Neural progenitor cell (in vitro differentiated cells): ENCODE measurements at regions not wholly inside any gene's neighbourhood (a gene's known extent, or its start where the extent isn't known, plus 50 kb on each side); places are given as distances from the start of the nearest gene placed in this dataset.
"Not testable (repeated sequence)": the region's sequence is repeated elsewhere in the genome, so short reads cannot be mapped to it uniquely, and the experiment has no call there.

ENCODE experiments used
- DNase-seq: peaks from one replicate; pipeline ENCODE4 v3.0.0-alpha.2; 2016; ENCODE audit warnings: low spot score
- H2AFZ ChIP-seq: fragments of 200-600 bp; sonication (generic); replicated peaks from 2 replicates; pipeline ENCODE4 v1.6.1; 2016; ENCODE audit warnings: antibody characterized with exemption
- H3F3A ChIP-seq: fragments of 200-600 bp; sonication (generic); 2 replicates; pipeline ENCODE4 v1.6.1; 2016; ENCODE audit warnings: antibody characterized with exemption, low read depth
- H3K27ac ChIP-seq: fragments of 200-600 bp; sonication (generic); 2 replicates; pipeline ENCODE4 v1.5.1; 2016; ENCODE audit warnings: mild to moderate bottlenecking
- H3K27me3 ChIP-seq: fragments of 200-600 bp; sonication (generic); 2 replicates; pipeline ENCODE4 v1.6.1; 2016; ENCODE audit warnings: mild to moderate bottlenecking, moderate library complexity
- H3K36me3 ChIP-seq: fragments of 200-600 bp; sonication (generic); 2 replicates; pipeline ENCODE4 v1.5.1; 2016
- H3K4me1 ChIP-seq: fragments of 200-600 bp; sonication (generic); 2 replicates; pipeline ENCODE4 v1.6.1; 2016; ENCODE audit warnings: mixed run types
- H3K4me2 ChIP-seq: fragments of 200-600 bp; sonication (generic); 2 replicates; pipeline ENCODE4 v1.6.1; 2016
- H3K4me3 ChIP-seq: fragments of 200-600 bp; sonication (generic); 2 replicates; pipeline ENCODE4 v1.5.1; 2016
- H3K79me2 ChIP-seq: fragments of 200-600 bp; sonication (generic); 2 replicates; pipeline ENCODE4 v1.6.1; 2016; ENCODE audit warnings: low read depth
- H3K9ac ChIP-seq: fragments of 200-600 bp; sonication (generic); 2 replicates; pipeline ENCODE4 v1.6.1; 2016
- H3K9me3 ChIP-seq: fragments of 200-600 bp; sonication (generic); 2 replicates; pipeline ENCODE4 v1.5.1; 2016; ENCODE audit warnings: low read depth
- H4K20me1 ChIP-seq: fragments of 200-600 bp; sonication (generic); 2 replicates; pipeline ENCODE4 v1.6.1; 2016; ENCODE audit warnings: low read depth
- H3K27ac Mint-ChIP-seq: 3 replicates; pipeline ENCODE4 v1.8.0; 2021; ENCODE audit warnings: mixed read lengths
- H3K27me3 Mint-ChIP-seq: 2 replicates; pipeline ENCODE4 v1.8.0; 2022; ENCODE audit warnings: low read depth, mild to moderate bottlenecking, inconsistent platforms, moderate library complexity, mixed read lengths; ENCODE audit not compliant: insufficient read depth
- H3K36me3 Mint-ChIP-seq: 3 replicates; pipeline ENCODE4 v1.8.0; 2021; ENCODE audit warnings: mixed read lengths
- H3K4me1 Mint-ChIP-seq: 3 replicates; pipeline ENCODE4 v1.8.0; 2021; ENCODE audit warnings: mixed read lengths
- H3K4me3 Mint-ChIP-seq: 3 replicates; pipeline ENCODE4 v1.8.0; 2021; ENCODE audit warnings: mild to moderate bottlenecking, moderate library complexity, mixed read lengths
- H3K9me3 Mint-ChIP-seq: 3 replicates; pipeline ENCODE4 v1.8.0; 2020; ENCODE audit warnings: mixed read lengths
- CTCF ChIP-seq: fragments of 200-600 bp; sonication (generic); IDR thresholded peaks from 2 replicates; pipeline ENCODE4 v1.5.1; 2017; ENCODE audit warnings: antibody characterized with exemption, mild to moderate bottlenecking
- EZH2 ChIP-seq: fragments of 200-600 bp; sonication (generic); IDR thresholded peaks from 2 replicates; pipeline ENCODE4 v1.6.1; 2017; ENCODE audit warnings: antibody characterized with exemption, mild to moderate bottlenecking, moderate library complexity
- EZH2phosphoT487 ChIP-seq: fragments of 200-600 bp; sonication (generic); IDR thresholded peaks from 2 replicates; pipeline ENCODE4 v1.6.1; 2017; ENCODE audit warnings: antibody characterized with exemption

GRCh38 chr15:66885281-66885915 lies 180.0 kb upstream of the SMAD3 start:
- Histone ChIP-seq H3K4me1 (peaks cover 13% of the 10 kb centered on the region), H3K36me3 (no peaks in the 10 kb centered on the region), H3K27ac (no peak overlapping the region), H2AFZ (no peak overlapping the region), H3K9me3 (no peaks in the 10 kb centered on the region), H3K4me2 (no peak overlapping the region), H3K27me3 (no peaks in the 10 kb centered on the region), H3F3A (peaks cover 6% of the 10 kb centered on the region), H3K79me2 (no peaks in the 10 kb centered on the region), H3K4me3 (no peak overlapping the region), H4K20me1 (no peaks in the 10 kb centered on the region), H3K9ac (no peak overlapping the region)
- Mint-ChIP-seq H3K27ac (no peak overlapping the region), H3K4me1 (peaks cover 27% of the 10 kb centered on the region), H3K27me3 (peaks cover 13% of the 10 kb centered on the region), H3K36me3 (no peaks in the 10 kb centered on the region), H3K4me3 (no peak overlapping the region), H3K9me3 (peaks cover 26% of the 10 kb centered on the region)
- no peak for DNase-seq
- TF ChIP-seq CTCF, result no peak

GRCh38 chr15:66886241-66886675 lies 179.1 kb upstream of the SMAD3 start:
- no peak overlapping the region for H3K9ac ChIP-seq
- H2AFZ ChIP-seq, result no peak overlapping the region
- no peak for TF ChIP-seq EZH2phosphoT487
- no peak for TF ChIP-seq EZH2
- no peak for TF ChIP-seq CTCF
- H3K27me3 Mint-ChIP-seq, result peaks cover 10% of the 10 kb centered on the region
- H3K4me3 ChIP-seq, result no peak overlapping the region
- DNase-seq, result no peak
- H3F3A ChIP-seq, result peaks cover 6% of the 10 kb centered on the region
- H3K27ac Mint-ChIP-seq, result no peak overlapping the region
- no peaks in the 10 kb centered on the region for H3K36me3 Mint-ChIP-seq
- H3K4me1 ChIP-seq, result peaks cover 13% of the 10 kb centered on the region
- no peak overlapping the region for H3K27ac ChIP-seq
- H4K20me1 ChIP-seq, result no peaks in the 10 kb centered on the region
- no peaks in the 10 kb centered on the region for H3K27me3 ChIP-seq
- no peaks in the 10 kb centered on the region for H3K9me3 ChIP-seq
- no peak overlapping the region for H3K4me3 Mint-ChIP-seq
- no peaks in the 10 kb centered on the region for H3K36me3 ChIP-seq
- no peaks in the 10 kb centered on the region for H3K79me2 ChIP-seq
- peaks cover 29% of the 10 kb centered on the region for H3K9me3 Mint-ChIP-seq
- peaks cover 22% of the 10 kb centered on the region for H3K4me1 Mint-ChIP-seq
- no peak overlapping the region for H3K4me2 ChIP-seq

- Histone ChIP-seq H3K9ac (no peak overlapping the region), H3K27ac (no peak overlapping the region), H3K4me1 (peaks cover 13% of the 10 kb centered on the region), H3K4me3 (no peak overlapping the region), H4K20me1 (no peaks in the 10 kb centered on the region), H3K9me3 (no peaks in the 10 kb centered on the region), H3K79me2 (no peaks in the 10 kb centered on the region), H3F3A (peaks cover 6% of the 10 kb centered on the region), H3K27me3 (no peaks in the 10 kb centered on the region), H3K4me2 (no peak overlapping the region), H2AFZ (no peak overlapping the region), H3K36me3 (no peaks in the 10 kb centered on the region)
- Mint-ChIP-seq H3K36me3 (no peaks in the 10 kb centered on the region), H3K4me1 (peaks cover 21% of the 10 kb centered on the region), H3K4me3 (no peak overlapping the region), H3K27me3 (peaks cover 10% of the 10 kb centered on the region), H3K27ac (no peak overlapping the region), H3K9me3 (peaks cover 32% of the 10 kb centered on the region)
- no peak for DNase-seq
- no peak for TF ChIP-seq EZH2phosphoT487
- no peak for TF ChIP-seq EZH2
- no peak for TF ChIP-seq CTCF
These were observed 178.6 kb upstream of the SMAD3 start for GRCh38 chr15:66886686-66887273.

- not testable (repeated sequence) for H3K4me2 ChIP-seq
These were observed 176.1 kb upstream of the SMAD3 start for GRCh38 chr15:66889298-66889697.

More at GRCh38 chr15:66889298-66889697, 176.1 kb upstream of the SMAD3 start:
- H3K4me3 ChIP-seq, H2AFZ ChIP-seq, H3K36me3 Mint-ChIP-seq, H3F3A ChIP-seq, H3K27me3 ChIP-seq, H3K79me2 ChIP-seq, H4K20me1 ChIP-seq, H3K4me3 Mint-ChIP-seq, H3K9me3 ChIP-seq, H3K9ac ChIP-seq, DNase-seq, H3K36me3 ChIP-seq, H3K27me3 Mint-ChIP-seq, H3K4me1 Mint-ChIP-seq, H3K27ac ChIP-seq, H3K27ac Mint-ChIP-seq, H3K4me1 ChIP-seq: not testable (repeated sequence)
- H3K9me3 Mint-ChIP-seq, result peaks cover 32% of the 10 kb centered on the region
